Endodermal cell (in vitro differentiated cells): ENCODE measurements at regions not wholly inside any gene's neighbourhood (a gene's known extent, or its start where the extent isn't known, plus 50 kb on each side); places are given as distances from the start of the nearest gene placed in this dataset.

Experiments
- DNase-seq: peaks from one replicate; pipeline ENCODE4 v3.0.0-alpha.2; 2017
- H3K27ac ChIP-seq: 2 replicates; pipeline ENCODE4 v1.5.1; 2013; ENCODE audit warnings: mild to moderate bottlenecking, low read depth, low read length, moderate library complexity
- H3K27me3 ChIP-seq: 2 replicates; pipeline ENCODE4 v1.6.1; 2013; ENCODE audit warnings: mild to moderate bottlenecking, low read length, moderate library complexity; ENCODE audit not compliant: insufficient read depth, control insufficient read depth, poor library complexity, severe bottlenecking
- H3K36me3 ChIP-seq: 2 replicates; pipeline ENCODE4 v1.7.0; 2013; ENCODE audit warnings: mild to moderate bottlenecking, low read length, moderate library complexity; ENCODE audit not compliant: control insufficient read depth, insufficient read depth
- H3K4me1 ChIP-seq: one replicate; pipeline ENCODE4 v1.7.0; 2013; ENCODE audit warnings: low read length; ENCODE audit not compliant: control insufficient read depth, insufficient read depth
- H3K4me3 ChIP-seq: 2 replicates; pipeline ENCODE4 v1.5.1; 2013; ENCODE audit warnings: mild to moderate bottlenecking, low read length, moderate library complexity
- H3K9ac ChIP-seq: 2 replicates; pipeline ENCODE4 v1.6.1; 2013; ENCODE audit warnings: mild to moderate bottlenecking, low read length, moderate library complexity; ENCODE audit not compliant: poor library complexity, severe bottlenecking; ENCODE audit errors: extremely low read depth
- H3K9me3 ChIP-seq: 2 replicates; pipeline ENCODE4 v1.6.1; 2013; ENCODE audit warnings: mild to moderate bottlenecking, low read length, moderate library complexity; ENCODE audit not compliant: control insufficient read depth
- H3K27ac Mint-ChIP-seq: 2 replicates; pipeline ENCODE4 v1.8.0; 2020; ENCODE audit warnings: mixed read lengths
- H3K27me3 Mint-ChIP-seq: 2 replicates; pipeline ENCODE4 v1.8.0; 2021; ENCODE audit warnings: mild to moderate bottlenecking, mixed read lengths; ENCODE audit not compliant: insufficient read depth
- H3K36me3 Mint-ChIP-seq: 2 replicates; pipeline ENCODE4 v1.8.0; 2020; ENCODE audit warnings: low read depth, mixed read lengths
- H3K4me1 Mint-ChIP-seq: 2 replicates; pipeline ENCODE4 v1.8.0; 2020; ENCODE audit warnings: mixed read lengths
- H3K4me3 Mint-ChIP-seq: 2 replicates; pipeline ENCODE4 v1.8.0; 2020; ENCODE audit warnings: mild to moderate bottlenecking, moderate library complexity, mixed read lengths
- H3K9me3 Mint-ChIP-seq: 2 replicates; pipeline ENCODE4 v1.8.0; 2020; ENCODE audit warnings: mild to moderate bottlenecking, mixed read lengths
- WGBS, 2 experiments: methylation state at CpG; one replicate each; pipeline versions ENCODE4 v1.1.5 to v1.1.7; 2013; ENCODE audit warnings: missing lambda C conversion rate in 2 of 2, mixed read lengths in 1 of 2; ENCODE audit not compliant: insufficient coverage in 1 of 2, insufficient read length in 1 of 2; 5-methylcytosine and 5-hydroxymethylcytosine counted together
- TF ChIP-seq, protein P1 (sequence below): fragments of 200-600 bp; sonication (generic); conservative IDR thresholded peaks from 2 replicates; pipeline ENCODE4 v1.5.0; 2021; ENCODE audit warnings: antibody characterized with exemption, mild to moderate bottlenecking

GRCh38 chr1:229085291-229085690 is 185.6 kb upstream of the RAB4A start:
- H3K4me1 ChIP-seq, result no peaks in the 10 kb centered on the region
- Mint-ChIP-seq H3K9me3 (peaks cover 32% of the 10 kb centered on the region), H3K4me1 (peaks cover 13% of the 10 kb centered on the region), H3K4me3 (no peak overlapping the region), H3K36me3 (peaks cover 5% of the 10 kb centered on the region), H3K27me3 (no peaks in the 10 kb centered on the region), H3K27ac (no peak overlapping the region)
- H3K9me3 ChIP-seq, result peaks cover 34% of the 10 kb centered on the region
- no peak overlapping the region for H3K9ac ChIP-seq
- H3K27me3 ChIP-seq, result no peaks in the 10 kb centered on the region
- H3K27ac ChIP-seq, result no peak overlapping the region
- TF ChIP-seq, protein P1, sequence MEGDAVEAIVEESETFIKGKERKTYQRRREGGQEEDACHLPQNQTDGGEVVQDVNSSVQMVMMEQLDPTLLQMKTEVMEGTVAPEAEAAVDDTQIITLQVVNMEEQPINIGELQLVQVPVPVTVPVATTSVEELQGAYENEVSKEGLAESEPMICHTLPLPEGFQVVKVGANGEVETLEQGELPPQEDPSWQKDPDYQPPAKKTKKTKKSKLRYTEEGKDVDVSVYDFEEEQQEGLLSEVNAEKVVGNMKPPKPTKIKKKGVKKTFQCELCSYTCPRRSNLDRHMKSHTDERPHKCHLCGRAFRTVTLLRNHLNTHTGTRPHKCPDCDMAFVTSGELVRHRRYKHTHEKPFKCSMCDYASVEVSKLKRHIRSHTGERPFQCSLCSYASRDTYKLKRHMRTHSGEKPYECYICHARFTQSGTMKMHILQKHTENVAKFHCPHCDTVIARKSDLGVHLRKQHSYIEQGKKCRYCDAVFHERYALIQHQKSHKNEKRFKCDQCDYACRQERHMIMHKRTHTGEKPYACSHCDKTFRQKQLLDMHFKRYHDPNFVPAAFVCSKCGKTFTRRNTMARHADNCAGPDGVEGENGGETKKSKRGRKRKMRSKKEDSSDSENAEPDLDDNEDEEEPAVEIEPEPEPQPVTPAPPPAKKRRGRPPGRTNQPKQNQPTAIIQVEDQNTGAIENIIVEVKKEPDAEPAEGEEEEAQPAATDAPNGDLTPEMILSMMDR, result no peak
- WGBS, 2 experiments, result 92% methylated on average over 1 of the region's 1 CpG; no CpG with 5 or more reads in 1 of the 2 experiments
- DNase-seq, result peak; percentile 6
- H3K4me3 ChIP-seq, result no peak overlapping the region
- H3K36me3 ChIP-seq, result no peaks in the 10 kb centered on the region

- DNase-seq, result no peak
- Mint-ChIP-seq H3K9me3 (peaks cover 28% of the 10 kb centered on the region), H3K4me1 (peaks cover 18% of the 10 kb centered on the region), H3K27ac (no peak overlapping the region), H3K4me3 (no peak overlapping the region), H3K27me3 (no peaks in the 10 kb centered on the region), H3K36me3 (peaks cover 5% of the 10 kb centered on the region)
- Histone ChIP-seq H3K27me3 (no peaks in the 10 kb centered on the region), H3K4me3 (no peak overlapping the region), H3K9ac (no peak overlapping the region), H3K27ac (no peak overlapping the region), H3K36me3 (no peaks in the 10 kb centered on the region), H3K4me1 (no peaks in the 10 kb centered on the region), H3K9me3 (peaks cover 29% of the 10 kb centered on the region)
- TF ChIP-seq, protein P1, result no peak
Observed at GRCh38 chr1:229086091-229086490, 184.8 kb upstream of the RAB4A start.

- peak; percentile 29 for DNase-seq
- TF ChIP-seq, protein P1, result no peak
- Mint-ChIP-seq H3K27me3 (no peaks in the 10 kb centered on the region), H3K4me3 (no peak overlapping the region), H3K9me3 (peaks cover 22% of the 10 kb centered on the region), H3K27ac (no peak overlapping the region), H3K4me1 (peaks cover 24% of the 10 kb centered on the region), H3K36me3 (peaks cover 2% of the 10 kb centered on the region)
- no peak overlapping the region for H3K27ac ChIP-seq
- H3K4me1 ChIP-seq, result peaks cover under 1% of the 10 kb centered on the region
- peaks cover 23% of the 10 kb centered on the region for H3K9me3 ChIP-seq
- 88% methylated on average over 1 of the region's 1 CpG; no CpG with 5 or more reads in 1 of the 2 experiments for WGBS, 2 experiments
- H3K27me3 ChIP-seq, result no peaks in the 10 kb centered on the region
- no peak overlapping the region for H3K9ac ChIP-seq
- H3K36me3 ChIP-seq, result no peaks in the 10 kb centered on the region
- no peak overlapping the region for H3K4me3 ChIP-seq
Observed at GRCh38 chr1:229086686-229087085, 184.2 kb upstream of the RAB4A start.
